Activated CD4-positive, CD25-positive, alpha-beta regulatory T cell treated with anti-CD3 and anti-CD28 coated beads, Interleukin-2, amount 50 U/mL, for 24 hours (primary cell): ENCODE measurements at regions not wholly inside any gene's neighbourhood (a gene's known extent, or its start where the extent isn't known, plus 50 kb on each side); places are given as distances from the start of the nearest gene placed in this dataset.
"Not testable (repeated sequence)": the region's sequence is repeated elsewhere in the genome, so short reads cannot be mapped to it uniquely, and the experiment has no call there.

ENCODE experiments used
- ATAC-seq, 2 donors: fragments of 150-1000 bp; cut with Tn5 transposase; one replicate each; pipeline ENCODE4 v1.10.0; 2021; ENCODE audit warnings: mild to moderate bottlenecking in 1 of 2, moderate library complexity in 1 of 2

DNA sequence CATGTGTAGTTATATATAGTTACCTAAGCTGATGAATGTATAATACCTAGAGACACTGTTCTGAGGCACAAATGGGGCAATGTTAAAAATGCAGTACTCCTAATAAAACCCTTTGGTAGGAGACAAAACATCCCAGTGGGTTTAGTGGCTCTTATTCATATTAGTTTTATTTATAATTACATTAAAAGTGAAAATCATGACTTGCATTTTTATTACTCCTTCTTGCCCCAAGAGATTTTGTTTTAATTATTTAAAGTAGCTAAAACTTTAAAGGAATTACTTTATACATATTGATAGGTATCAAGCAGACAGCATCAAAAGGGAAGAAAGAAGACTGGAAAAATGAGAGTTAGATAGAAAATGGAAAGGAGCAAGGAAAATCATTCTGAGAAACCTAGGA, 688.6 kb downstream of the GALC start:
- ATAC-seq, result no peak

DNA sequence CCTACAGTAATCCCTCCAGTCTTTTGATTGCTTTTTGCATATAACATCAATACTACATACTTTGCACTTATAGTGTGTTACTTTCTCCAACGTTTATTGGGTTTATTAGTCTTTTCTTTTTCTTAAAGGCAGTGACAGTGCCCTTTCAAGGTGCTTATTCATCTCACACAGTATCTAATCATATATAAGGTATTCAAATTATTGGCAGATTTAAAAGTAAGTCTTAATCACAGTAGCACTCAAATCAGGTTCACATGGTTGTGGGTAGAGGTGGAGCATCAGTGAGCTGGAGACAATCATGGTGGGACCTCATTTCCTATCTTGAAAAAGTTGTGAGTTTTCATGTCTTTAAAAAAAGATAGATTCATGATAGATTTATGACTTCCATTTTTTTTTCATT, 706.2 kb downstream of the GALC start:
- no peak for ATAC-seq

DNA sequence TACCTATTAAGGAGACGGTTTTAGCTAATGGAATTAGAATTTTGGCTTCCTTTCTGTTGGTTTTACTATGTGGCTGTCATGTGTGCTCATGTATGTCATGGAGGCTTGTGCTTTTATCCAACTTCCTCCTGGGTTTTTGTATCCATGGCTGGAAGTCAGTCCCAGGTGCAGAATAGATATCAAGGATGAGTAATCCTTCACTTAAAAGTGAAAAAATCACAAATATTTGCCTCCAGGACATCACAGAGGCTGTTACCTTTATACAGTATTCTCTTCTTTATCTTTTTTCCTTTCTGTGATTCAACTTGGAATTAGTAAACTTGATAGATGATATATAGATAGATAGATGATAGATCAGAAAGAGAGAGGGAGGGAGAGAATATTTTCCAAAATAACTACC, 706.8 kb downstream of the GALC start:
- ATAC-seq, result no peak

DNA sequence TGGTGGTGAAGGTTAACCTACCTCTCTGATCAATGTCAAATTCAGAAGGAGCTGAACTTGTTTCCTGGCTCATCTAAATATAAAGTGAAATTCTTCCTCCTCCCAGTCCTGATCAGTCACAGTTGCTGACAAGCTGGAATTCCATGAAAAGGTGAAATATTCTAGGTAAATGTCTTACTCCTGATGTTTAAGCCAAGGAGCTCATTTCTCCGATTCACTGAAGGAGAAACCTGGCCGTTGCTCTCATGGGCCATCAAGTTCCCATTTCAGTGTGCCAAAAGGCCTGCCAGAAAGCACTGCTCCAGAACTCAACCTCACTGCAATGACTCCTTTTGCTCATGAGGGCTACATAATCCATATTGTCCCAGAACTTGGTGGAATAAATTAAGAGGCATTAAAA, 707.5 kb downstream of the GALC start:
- no peak for ATAC-seq

DNA sequence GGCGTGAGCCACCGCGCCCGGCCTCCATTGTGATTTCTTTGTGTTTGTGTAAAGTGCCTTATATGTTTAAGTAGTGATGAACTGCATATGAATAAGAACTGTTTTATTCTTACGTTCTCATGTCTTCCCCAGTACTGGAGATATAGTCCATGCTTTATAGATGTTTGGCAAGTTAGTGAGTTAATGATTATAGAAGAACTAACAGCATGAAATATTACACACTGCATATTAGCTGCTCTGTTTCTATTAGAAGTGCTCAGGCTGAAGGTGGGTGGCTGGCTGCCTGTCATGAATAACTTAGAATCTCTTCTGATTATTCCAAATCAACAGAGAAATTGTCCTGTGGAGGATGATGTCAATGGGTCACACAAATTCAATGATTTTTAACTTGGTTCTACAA, 709.4 kb downstream of the GALC start:
- ATAC-seq, result no peak

DNA sequence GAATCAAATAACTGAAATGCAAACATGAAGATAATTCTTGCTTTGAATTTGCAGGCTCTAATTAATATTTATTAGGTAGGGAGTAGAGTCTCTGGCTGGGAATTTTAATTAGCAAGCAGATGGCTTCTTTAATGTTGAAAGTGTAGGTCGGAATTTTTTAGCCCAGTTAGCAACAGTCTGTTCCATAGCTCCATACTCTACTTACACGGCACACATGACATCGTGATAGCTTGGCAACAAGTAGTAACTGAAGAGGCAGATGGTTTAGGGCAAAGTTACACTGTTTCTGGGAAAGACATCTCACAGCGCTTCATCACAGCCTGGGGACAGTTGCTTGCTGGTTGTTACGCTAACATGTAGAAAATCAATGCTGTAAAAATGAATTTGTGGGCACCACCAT, 710.7 kb downstream of the GALC start:
- no peak for ATAC-seq

DNA sequence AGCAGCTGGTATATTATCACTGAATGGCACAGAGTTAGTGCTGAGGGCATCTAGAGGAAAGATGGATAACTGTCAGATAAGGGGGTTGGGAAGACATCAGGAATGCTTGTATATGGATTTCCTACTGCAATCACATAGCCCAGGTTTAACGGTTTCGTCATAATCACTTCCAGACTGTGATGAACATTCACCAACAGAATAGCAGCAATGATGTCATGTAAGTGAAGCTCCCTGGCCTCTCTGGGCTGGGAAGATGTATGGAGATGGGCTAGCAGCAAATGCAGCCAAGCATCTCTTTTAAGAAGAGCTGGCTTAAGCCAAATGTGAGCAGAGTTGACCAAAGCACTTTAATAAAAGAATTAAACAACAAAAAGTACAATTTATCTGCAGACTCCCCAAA, 714.6 kb downstream of the GALC start:
- no peak for ATAC-seq

DNA sequence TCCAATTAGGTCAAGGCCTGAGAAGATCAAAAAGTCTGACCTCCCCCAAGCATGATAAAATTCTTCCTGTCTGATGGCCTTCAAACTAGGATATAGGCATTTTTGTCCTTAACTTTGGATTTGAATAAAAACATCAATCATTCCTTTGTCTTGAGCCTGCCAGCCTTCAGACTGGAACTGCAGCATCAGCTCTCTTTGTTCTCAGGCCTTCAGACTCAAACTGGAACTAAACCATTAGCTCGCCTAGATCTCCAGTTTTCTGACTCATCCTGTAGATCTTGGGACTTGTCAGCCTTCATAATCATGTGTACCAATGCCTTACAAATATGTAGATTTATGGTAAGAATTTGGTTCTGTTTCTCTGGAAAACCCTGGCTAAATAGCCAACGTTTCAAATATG, 721.7 kb downstream of the GALC start:
- ATAC-seq, result no peak

DNA sequence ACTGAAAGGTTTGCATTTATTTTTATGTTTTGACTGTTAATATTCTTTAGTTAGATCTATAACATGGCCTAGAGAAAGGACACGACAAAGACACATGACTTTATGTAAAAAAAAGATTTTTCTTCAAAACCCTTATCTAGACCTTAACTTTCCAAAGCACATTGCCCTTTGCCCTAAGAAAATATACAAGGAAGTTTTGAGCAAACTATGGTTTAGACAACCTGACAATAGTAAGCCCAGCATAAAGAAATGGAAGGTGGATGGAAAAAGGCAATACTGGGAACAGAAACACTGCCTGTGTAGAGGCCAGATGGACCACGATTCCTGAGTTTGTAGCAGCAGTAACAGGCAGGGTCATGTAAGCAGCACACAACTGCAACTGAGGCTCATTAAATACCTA, 724.0 kb downstream of the GALC start:
- ATAC-seq, result no peak

DNA sequence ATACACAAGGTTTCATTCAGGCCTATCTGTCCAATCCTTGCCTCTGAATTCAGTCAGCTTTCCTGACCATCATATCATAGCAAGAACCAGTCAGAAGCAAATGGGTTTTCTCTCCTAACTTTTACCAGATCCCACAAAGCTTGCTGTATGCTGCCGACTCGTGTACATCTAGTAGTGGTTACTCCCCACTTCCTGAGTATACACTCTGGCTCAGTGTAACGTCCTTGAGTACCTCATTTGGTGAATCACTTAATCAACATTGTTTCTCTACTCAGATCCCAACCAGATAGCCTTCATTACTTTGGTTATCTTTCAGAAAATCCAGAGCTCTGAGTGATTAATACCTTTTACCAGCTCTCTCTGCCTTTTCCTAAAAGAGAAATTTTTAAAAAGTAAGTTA, 728.2 kb downstream of the GALC start:
- ATAC-seq, result no peak

DNA sequence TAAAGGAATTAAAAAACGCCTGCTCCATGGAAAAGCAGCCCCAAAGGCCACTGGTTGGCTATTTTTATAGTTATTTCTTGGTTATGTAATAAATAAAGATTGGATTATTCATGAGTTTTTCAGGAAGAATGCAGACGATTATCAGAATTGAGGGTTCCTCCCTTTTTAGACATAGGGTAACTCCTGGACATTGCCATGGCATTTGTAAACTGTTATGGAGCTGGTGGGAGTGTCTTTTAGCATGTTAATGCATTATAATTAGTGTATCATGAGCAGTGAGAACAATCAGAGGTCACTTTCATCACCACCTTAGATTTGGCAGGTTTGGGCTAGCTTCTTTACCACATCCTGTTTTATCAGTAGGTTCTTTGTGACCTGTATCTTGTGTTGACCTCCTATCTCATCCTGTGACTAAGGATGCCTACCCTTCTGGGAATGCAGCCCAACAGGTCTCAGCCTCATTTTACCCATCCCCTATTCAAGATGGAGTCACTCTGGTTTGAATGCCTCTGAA, 728.7 kb downstream of the GALC start:
- no peak for ATAC-seq

DNA sequence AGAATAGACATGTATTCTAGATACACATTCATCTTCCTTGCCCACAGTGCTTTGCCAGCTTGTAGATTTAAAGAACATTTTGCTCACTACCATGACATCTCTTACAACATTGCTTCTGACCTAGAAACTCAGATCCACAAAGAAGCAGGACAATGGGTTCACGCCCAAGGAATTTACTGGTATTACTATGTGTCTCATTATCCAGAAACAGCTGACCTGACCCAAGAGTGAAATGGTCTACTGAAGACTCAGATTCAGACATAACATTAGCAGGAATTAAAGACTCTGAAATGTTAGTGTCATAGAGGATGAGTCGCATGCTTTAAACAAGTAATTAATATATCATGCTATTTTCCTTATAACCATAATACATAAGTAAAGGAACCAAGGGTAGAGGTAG, 731.4 kb downstream of the GALC start:
- no peak for ATAC-seq

DNA sequence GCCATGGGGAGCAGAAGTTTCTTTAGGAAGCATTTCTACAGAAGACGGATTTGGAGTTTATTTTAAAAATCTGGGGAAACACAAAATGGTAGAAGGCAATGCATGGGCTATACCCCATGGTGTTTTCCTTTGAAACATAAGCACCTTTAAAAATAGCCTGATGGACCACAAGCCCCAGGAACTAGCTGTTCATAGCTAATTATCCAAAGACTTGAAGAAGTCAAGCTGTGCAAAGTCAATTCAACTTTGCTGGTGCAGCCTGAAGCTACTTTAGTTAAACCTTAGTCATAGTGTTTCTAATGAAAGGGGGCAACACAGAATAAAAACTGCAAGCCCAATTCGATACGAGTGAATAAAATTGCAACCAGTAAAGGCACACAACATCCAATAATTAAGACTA, 732.5 kb downstream of the GALC start:
- no peak for ATAC-seq

DNA sequence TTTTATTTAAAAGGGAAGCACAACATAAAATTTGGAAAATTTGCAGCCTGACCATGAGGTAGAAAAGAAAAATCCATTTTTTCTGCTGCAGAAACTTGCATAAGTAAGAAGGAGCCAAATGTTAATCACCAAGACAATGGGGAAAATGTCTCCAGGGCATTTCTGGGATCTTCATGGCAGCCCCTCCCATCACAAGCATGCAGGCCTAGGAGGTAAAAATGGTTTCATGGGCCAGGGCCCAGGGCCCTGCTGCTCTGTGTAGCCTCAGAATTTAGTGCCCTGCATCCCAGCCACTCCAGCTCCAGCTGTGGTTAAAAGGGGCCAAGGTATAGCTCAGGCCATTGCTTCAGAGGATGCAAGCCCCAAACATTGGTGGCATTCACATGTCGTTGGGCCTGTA, 735.6 kb downstream of the GALC start:
- ATAC-seq, result no peak

DNA sequence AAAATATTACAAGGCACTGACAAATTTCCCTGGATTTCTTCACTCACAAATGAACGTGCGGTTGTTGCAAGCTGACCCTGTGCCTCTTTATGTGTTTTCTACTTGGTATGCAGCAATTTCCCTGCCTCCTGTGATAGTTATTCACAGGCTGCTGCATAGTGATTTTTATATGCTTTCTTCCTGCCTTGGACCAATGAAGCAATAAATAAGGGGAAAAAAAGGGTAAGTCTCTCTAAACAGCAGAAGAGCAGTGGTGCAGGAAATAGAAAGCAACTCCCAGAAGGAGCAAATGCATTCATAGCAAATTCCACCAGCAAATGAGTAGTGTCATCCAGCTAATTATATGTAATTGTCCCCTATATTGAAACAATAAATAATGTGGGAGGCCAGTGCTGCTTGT, 737.9 kb downstream of the GALC start:
- no peak for ATAC-seq

DNA sequence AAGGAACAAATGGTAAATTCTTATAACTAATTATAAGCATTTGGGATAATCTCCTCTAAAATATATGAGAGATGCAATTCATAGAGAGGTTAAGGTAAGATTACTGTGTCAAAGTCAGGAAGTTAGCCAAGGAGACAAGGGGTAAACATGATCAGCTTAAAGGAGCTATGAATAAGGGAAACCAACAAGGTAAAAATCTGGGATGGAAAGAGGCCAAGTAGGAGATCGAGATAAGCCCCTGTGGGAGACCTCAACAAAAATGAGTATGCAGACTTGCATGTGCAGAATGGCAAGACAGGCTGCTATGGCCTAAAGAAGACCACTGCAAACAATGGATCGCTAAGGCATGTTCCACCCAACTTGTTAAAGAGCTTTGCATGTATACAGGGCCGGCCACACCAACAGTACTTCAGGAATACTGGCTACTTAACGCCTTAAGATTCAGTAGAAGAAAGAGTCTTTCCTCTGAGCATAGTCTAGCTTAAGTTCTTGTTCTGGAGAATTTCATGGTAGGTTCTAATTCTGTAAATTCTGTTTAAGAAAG, 738.6 kb downstream of the GALC start:
- ATAC-seq, result no peak

DNA sequence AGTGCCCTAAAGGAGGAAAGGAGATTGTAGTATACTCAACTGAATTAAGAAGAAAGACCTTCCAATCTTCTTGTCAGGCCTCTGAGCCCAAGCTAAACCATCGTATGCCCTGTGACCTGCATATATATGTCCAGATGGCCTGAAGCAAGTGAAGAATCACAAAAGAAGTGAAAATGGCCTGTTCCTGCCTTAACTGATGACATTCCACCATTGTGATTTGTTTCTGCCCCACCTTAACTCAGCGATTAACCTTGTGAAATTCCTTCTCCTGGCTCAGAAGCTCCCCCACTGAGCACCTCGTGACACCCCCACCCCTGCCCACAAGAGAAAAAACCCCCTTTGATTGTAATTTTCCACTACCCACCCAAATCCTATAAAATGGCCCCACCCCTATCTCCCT, 739.2 kb downstream of the GALC start:
- not testable (repeated sequence) for ATAC-seq

DNA sequence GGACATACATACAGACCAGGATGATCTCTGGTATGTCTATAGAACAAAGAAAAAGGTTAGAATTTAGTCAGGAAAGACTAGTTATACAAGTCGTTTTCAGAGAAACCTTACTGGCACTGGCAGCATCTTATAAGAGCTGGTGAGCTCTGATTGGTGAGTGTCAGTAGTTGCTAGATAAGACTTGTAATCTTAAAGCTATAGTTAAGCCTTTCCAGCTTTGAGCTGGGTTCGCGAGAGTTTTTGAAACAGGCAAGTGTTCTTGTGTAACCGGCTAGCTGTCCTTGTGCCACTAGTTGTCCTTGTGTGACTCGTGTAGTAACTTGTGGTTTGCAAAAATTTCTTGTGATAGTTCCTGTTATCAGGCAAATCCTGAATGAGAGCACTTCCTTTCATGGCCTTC, 740.9 kb downstream of the GALC start:
- no peak for ATAC-seq

DNA sequence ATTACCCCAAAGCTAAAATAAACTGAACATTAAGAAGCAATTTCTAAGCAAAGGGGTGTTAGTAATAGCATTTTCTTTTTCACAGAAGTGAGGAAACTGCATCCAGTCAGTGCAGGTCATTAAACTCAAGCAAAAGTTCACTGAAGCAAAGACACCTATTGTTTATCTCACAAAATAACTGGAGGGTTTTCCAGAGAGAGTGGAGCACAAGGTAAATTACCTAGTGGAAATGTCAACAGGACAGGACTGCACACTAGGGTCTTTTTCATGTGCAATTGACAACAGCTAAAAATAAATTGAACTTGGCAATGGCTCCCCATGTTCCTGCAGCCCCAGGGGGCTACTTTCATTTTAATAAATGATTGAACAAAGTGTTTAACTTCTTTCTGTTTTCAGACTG, 742.0 kb downstream of the GALC start:
- no peak for ATAC-seq

DNA sequence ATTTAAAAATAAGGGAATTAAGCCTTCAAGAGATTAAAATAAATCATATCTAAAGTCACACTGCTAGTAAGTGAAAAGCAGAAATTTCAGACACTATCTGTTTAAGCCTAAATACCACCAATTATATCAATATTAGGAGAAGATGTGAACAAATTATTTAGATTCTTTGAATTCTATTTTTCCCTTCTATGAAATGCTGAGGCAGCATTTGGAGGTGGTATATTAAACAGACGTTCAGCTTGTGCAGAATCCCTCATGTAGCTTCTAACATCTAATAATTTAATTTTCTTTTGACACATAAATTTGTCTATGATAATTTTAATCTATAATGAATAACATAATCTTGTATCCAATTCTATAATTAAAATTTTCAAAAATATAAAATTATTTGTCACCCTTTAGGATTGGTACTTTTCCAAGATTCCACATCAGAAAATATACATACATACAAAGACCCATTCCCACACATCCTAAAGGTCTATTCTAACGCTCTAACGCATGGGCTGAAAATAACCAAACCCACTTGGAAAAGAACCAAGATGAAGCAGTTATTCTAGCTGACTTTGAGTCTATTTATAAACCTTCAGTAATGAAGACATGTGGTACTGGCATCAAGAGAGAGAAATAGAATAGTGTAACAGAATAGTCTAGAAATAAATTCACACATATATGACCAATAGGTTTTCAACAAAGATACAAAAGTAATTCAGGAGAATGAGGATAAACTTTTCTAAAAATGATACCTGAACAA, 751.8 kb downstream of the GALC start:
- no peak for ATAC-seq

DNA sequence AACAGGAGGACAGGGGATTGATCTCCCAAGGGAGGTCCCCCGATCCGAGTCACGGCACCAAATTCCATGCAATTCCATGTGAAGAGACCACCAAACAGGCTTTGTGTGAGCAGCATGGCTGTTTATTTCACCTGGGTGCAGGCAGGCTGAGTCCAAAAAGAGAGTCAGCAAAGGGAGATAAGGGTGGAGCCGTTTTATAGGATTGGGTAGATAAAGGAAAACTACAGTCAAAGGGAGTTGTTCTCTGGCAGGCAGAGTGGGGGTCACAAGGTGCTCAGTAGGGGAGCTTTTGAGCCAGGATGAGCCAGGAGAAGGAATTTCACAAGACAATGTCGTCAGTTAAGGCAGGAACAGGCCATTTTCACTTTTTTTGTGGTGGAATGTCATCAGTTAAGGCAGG, 752.7 kb downstream of the GALC start:
- not testable (repeated sequence) for ATAC-seq

DNA sequence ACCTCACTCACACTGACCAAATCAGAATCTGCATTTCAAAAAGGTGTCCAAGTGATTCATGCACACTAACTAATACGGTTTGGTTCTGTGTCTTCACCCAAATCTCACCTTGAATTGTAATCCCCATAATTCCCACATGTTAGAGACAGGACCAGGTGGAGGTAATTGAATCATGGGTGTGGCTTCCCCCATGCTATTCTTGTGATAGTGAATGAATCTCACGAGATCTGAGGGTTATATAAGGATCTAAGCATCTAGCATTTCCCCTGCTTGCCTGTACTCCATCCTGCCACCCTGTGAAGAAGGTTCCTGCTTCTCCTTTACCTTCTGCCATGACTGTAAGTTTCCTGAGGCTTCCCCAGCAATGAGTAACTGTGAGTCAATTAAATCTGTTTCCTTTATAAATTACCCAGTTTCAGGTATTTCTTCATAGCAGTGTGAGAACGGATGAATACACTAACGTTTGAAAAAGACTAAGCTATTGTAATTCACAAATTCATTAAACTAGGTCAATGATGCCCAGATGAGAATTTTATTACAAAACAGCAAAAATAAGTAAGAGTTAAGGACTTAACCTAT, 759.1 kb downstream of the GALC start:
- ATAC-seq, result no peak

DNA sequence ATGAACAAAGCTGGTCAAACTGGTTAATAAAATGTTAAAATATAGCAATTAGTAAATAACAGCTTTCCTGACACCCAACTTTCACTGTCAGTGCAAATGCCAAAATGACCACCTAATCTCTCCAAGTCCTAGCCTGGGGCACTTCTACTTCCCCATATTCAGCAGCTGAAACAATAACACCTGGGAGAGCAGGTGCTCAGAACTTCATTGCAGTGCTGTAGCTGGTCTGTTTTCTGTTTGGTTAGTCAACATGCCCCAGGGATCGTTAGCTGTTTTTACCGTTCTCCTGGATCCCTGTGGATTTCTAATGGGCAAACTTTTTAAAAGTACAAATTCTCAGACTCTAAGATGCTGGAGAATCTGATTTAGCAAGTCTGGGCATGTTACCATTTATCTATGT, 759.7 kb downstream of the GALC start:
- ATAC-seq, result no peak

DNA sequence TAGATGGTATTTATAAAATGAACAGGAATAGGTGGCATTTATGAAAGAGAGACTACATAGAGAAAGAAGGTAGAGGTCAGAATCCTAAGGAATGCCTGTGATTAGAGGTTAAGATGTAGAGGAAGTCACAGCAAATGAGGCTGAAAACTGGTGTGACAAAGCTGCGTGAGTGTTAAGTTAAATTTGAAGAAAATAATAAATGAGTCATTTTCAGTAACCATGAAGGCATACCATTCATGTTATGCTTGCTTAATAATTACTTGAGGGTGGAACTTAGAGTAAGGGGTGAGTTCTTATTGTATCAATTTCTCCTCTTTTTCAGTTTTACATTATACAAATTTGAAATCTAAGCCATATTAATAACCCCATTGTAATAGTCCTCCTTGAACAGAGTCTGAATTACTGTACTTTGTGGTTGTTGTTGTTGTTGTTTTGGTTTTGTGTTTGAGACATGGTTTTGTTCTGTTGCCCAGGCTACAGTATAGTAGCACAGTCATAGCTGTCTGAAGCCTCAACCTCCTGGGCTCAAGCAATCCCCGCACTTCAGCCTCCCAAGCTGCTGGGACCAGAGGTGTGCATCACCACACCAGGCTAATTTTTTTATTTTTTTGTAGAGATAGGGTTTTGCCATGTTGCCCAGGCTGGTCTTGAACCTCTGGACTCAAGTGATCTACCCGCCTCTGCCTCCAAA, 761.5 kb downstream of the GALC start:
- no peak for ATAC-seq
